ENCODE measurements at regions not wholly inside any gene's neighbourhood (a gene's known extent, or its start where the extent isn't known, plus 50 kb on each side); places are given as distances from the start of the nearest gene placed in this dataset.
"Not testable (repeated sequence)": the region's sequence is repeated elsewhere in the genome, so short reads cannot be mapped to it uniquely, and the experiment has no call there.

DNA sequence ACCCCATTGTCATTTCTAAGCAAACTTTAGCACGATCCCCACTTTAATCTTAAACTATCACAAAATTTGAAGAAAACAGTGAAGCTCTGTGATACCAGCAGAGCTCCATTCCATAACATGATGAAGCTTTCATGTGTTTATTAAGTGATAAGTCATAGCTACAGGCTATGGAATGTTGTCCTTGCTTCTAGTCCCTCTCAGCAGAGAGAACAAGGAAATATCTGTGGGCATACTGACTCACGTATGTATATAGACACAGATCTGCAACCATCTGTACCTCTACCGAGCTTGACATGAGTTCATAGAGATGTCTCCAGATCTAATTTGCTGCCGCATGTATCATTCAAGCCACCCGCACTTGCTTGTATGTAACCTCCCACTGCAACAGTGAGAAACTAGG lies 588.9 kb downstream of the ETS1 start:
- DNase-seq (ENCODE audit: low read depth in 3 of 3, low spot score in 2 of 3): no peak

GRCh38 chr11:127997594-127997993 lies 589.8 kb downstream of the ETS1 start:
- DNase-seq (ENCODE audit: low read depth in 3 of 3, low spot score in 2 of 3): no peak

- no peak for DNase-seq (ENCODE audit: low read depth in 3 of 3, low spot score in 2 of 3)
These were observed 590.5 kb downstream of the ETS1 start for GRCh38 chr11:127996825-127997224.

DNA sequence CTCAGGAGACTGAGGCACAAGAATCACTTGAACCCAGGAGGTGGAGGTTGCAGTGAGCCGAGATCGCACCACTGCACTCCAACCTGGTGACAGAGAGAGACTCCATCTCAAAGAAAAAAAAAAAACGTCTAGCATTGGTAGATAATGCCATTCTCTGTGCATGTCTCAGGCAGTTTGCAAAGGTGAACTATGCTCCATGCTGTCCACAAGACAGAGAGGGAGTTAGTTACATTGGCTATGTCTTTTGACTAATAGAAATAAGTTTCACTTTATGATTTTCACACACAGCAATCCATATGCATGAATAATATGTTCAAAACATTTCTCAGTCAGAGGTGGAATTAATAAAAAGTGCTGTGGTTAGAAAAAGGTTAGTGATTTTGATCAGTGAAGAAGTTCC lies 591.4 kb downstream of the ETS1 start:
- DNase-seq (ENCODE audit: low read depth in 3 of 3, low spot score in 2 of 3): no peak

- no peak for DNase-seq (ENCODE audit: low read depth in 3 of 3, low spot score in 2 of 3)
These were observed 592.6 kb downstream of the ETS1 start for GRCh38 chr11:127994736-127995135.

DNA sequence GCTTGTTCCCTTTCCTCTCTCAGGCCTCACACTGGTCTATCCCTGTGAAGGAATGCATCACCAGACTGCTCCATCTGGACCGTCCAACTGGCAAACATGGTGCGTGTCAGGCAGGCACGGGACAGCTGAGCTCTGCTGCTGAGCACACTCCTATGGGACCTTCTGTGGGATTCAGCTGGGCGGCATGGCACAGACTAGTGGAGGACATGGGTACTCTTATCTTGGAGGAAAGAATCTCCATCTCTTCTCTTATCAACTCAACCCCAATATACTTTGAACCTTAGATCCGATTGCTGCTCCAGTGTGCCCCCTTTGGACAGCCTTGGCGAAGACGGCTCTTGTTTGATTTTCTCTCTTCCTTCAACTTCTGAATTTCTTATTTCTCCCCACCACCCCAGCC lies 593.6 kb downstream of the ETS1 start:
- no peak for DNase-seq (ENCODE audit: low read depth in 3 of 3, low spot score in 2 of 3)

GRCh38 chr11:127993281-127993680 lies 594.1 kb downstream of the ETS1 start:
- no peak for DNase-seq (ENCODE audit: low read depth in 3 of 3, low spot score in 2 of 3)

- no peak for DNase-seq (ENCODE audit: low read depth in 3 of 3, low spot score in 2 of 3)
These were observed 601.3 kb downstream of the ETS1 start for GRCh38 chr11:127986073-127986472.

DNA sequence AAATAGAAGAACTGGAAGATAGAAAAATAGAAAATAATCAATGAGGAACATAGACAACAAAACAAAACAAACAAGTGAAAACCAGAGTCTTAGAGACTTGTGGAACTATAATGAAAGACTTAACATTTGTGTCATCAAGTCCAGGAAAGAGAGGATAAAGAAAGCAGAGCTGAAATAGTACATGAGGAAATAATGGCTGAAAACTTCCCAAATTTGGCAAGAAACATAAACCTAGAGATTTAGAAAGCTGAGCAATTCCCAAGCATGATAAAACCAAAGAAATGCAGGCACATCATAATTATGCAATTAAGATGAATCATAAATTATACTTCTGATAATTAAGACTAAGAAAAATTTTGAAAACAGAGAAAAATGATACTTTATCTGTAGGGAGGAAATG lies 614.5 kb downstream of the ETS1 start:
- no peak for DNase-seq (ENCODE audit: low read depth in 3 of 3, low spot score in 2 of 3)

GRCh38 chr11:127971448-127971847 lies 615.9 kb downstream of the ETS1 start:
- DNase-seq (ENCODE audit: low read depth in 3 of 3, low spot score in 2 of 3): no peak

DNA sequence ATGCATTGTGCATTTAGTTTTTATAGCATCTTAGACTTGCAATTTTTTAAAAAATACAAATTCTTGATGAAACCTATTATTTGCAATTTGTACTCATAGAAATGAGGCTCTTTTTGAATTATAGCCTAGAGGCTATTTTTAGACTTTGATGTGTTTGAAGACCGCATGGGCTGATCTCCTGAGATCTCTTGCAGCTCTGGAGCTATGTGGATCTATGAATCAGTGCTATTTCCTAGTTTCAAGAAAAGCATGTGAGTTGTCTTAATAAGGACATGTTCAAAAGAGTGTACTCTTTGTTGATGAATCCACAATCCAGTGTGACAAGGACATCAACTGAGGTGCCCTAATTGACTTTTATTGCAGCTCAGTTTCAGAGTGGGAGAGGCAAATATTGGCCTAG lies 620.5 kb downstream of the ETS1 start:
- DNase-seq (ENCODE audit: low read depth in 3 of 3, low spot score in 2 of 3): no peak

DNA sequence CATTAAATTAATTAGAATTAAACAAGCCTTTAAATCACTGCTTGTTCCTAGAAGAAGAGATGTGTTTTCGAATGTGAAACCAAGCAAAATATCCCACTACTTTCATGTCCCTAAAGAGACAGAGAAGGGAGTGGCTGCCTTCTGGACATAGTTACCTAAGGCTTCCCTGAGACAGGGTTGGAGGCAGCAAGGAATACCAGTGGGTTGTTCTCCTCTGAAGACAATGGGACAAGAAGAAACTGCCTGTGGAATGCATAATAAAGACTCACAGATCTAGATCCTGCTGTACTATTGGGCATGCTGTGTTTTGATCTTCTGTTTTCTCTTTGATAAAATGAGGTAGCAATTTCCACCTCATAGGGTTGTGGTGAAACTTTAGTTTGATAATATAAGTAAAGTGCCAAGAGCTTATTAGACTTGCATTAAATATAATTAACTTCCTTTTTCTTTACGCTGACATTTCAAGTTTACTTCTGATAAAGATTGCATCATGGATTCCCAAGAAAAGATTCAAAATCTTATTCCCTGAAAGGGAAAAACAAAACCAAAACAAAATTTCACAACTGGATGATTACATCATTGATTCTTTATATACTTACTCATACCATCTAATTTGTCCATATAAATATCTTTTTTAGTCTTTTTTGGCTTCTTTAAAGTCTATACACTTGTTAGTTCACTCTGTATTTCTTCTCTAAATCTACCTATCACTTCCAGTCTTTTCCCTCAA lies 621.3 kb downstream of the ETS1 start:
- no peak for DNase-seq (ENCODE audit: low read depth in 3 of 3, low spot score in 2 of 3)

GRCh38 chr11:127962416-127962815 lies 624.9 kb downstream of the ETS1 start:
- DNase-seq (ENCODE audit: low read depth in 3 of 3, low spot score in 2 of 3): no peak

DNA sequence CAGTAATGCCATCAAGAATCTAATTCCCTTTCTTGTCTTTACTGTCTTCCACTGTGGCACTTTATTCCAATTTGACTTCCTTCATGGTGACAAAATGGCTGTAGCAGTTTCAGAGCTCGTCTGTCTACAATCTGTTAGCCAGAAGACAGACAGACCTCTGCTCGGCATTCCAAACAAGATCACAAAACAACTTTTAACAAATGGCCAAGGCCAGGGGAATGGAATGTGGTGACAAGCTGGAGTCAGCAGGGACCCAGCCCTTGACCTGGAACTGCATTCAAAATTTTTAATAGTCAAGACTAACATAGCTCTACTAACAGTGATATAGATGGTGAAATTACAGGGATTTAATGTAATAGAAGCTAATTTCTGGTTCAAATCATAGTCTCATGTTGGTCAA lies 637.2 kb downstream of the ETS1 start:
- DNase-seq (ENCODE audit: low read depth in 3 of 3, low spot score in 2 of 3): no peak

- no peak for DNase-seq (ENCODE audit: low read depth in 3 of 3, low spot score in 2 of 3)
These were observed 643.6 kb downstream of the ETS1 start for GRCh38 chr11:127943763-127944162.

- DNase-seq (ENCODE audit: low read depth in 3 of 3, low spot score in 2 of 3): no peak
These were observed 644.2 kb downstream of the ETS1 start for GRCh38 chr11:127943152-127943551.

GRCh38 chr11:127941554-127941953 lies 645.8 kb downstream of the ETS1 start:
- not testable (repeated sequence) for DNase-seq (ENCODE audit: low read depth in 3 of 3, low spot score in 2 of 3)

GRCh38 chr11:127939000-127939399 lies 648.4 kb downstream of the ETS1 start:
- no peak for DNase-seq (ENCODE audit: low read depth in 3 of 3, low spot score in 2 of 3)

DNA sequence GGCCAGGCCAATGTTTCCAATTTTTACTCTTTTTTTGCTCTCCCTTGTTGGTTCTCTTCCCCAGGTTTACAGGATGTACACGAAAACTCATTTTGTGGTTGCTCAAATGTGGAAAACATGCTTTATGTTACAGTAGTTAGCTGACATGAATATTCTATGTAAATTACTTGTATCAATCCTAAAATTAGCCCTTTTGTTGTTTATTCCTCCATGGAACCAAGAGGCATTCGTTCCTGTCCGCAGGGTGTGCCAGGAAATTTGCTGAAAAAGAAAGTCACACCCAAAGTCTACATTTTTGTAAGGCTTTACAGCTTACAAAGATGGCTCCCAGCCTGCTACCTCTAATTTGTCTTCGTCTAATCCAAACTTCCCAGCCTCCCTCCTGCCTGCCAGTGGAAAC lies 652.3 kb downstream of the ETS1 start:
- DNase-seq (ENCODE audit: low read depth in 3 of 3, low spot score in 2 of 3): no peak

DNA sequence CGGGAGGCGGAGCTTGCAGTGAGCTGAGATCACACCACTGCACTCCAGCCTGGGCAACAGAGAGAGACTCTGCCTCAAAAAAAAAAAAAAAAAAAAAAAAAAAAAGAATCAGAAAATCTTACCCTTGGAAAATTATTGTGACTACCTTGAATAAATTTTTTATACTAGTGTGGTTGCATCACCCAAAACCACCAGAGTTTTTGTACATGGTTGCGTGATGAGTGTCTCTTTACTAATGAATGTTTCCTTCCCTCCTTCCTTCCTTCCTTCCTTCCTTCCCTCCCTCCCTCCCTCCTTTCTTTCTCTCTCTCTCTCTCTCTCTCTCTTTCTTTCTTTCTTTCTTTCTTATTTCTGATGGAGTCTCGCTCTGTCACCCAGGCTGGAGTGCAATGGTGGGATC lies 653.4 kb downstream of the ETS1 start:
- not testable (repeated sequence) for DNase-seq (ENCODE audit: low read depth in 3 of 3, low spot score in 2 of 3)

DNA sequence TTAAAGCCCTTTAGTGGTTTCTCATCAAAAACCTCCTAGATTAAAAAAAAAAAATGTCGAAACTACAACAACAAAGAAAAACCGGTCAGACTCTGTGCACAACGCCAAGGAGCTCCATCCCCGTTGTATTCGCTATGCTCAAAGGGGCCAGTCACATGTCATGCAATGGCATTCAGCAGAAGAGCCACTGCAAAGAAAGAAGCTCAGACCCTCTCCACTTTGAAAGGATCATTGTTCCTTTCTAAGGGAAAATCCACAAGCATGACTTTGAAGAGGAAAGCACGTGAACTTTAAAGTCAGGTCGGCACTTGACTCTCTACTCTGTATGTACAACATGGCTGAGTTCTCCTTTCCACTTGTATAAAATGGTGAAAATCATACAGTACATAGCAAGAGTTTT lies 655.6 kb downstream of the ETS1 start:
- no peak for DNase-seq (ENCODE audit: low read depth in 3 of 3, low spot score in 2 of 3)

DNA sequence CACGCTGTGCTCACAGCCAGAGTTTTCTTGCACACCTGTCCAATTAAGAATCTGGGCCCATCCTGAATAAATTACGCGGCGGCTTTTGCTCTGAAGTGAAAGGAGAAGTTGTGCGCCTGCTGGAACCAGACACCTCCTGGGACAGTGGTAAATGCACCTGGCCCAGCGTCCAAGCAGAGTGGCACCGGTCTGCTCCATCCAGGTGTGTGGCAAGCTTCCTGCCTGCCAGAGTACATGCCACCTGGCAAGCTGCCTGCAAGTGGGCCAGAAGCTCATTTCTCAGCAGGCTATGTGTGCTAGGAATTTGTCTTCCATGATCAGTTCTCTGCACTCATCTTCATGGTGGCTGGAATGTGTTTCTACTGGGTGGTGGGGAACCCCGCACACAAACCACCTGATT lies 660.6 kb downstream of the ETS1 start:
- no peak for DNase-seq (ENCODE audit: low read depth in 3 of 3, low spot score in 2 of 3)

DNA sequence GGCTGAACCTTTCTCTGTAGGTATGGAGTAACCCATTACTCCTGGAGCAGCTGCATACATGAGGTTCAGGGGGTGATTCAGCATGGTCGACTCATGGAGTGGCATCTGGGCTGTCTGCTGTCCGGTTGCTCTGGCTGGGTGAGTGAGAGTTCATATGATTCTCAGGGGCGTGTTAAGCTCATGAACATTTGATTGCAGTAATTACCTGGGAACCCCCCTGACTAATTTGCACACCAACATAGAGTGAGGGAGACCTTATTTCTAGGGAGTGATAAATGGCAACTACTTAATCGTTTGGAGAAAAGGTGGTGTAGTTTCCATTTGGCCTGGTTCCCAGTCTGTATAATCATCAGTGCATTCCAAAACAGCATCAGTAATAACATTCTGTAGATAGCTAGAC lies 661.9 kb downstream of the ETS1 start:
- no peak for DNase-seq (ENCODE audit: low read depth in 3 of 3, low spot score in 2 of 3)
